C4-2B (cell line): ENCODE measurements at regions not wholly inside any gene's neighbourhood (a gene's known extent, or its start where the extent isn't known, plus 50 kb on each side); places are given as distances from the start of the nearest gene placed in this dataset.

ENCODE experiments used
- H3K27ac ChIP-seq: fragments of 450-650 bp; 2 replicates; pipeline ENCODE4 v1.5.1; 2017
- ZFX ChIP-seq: fragments of 450-650 bp; IDR thresholded peaks from 2 replicates; pipeline ENCODE4 v1.6.1; 2017
- TF ChIP-seq, protein P1 (sequence below): fragments of 450-650 bp; conservative IDR thresholded peaks from 2 replicates; pipeline ENCODE4 v1.5.1; 2017; ENCODE audit warnings: mild to moderate bottlenecking

DNA sequence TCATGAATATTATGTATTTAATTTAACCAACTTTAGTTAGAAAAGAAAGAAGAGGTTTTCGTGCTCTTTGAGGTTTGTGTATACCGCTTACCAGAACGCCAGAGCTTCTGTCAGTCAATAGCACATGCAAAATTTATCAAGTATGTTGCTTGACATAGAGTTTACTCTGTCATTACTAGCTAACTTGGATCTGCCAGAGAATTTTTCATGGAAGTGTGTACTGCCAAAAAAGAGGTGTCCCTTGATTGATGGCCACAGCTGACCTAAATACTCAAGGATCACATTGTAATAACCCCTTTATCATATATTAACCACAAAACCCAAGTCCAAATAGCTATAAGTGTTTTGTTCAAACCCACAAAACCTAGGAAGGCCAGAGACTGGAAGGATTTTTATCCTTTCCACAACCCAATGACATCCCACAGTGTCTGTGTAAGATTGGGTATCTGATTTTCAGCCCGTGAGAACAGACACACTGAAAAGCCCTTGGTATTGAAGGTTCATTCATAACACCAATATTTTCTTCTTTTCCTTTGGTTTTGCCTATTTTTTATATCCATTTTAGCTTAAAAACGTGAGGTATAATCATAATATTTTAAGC, 194.0 kb upstream of the EYA4 start:
- H3K27ac ChIP-seq, result no peak overlapping the region
- no peak for TF ChIP-seq ZFX
- TF ChIP-seq, protein P1, sequence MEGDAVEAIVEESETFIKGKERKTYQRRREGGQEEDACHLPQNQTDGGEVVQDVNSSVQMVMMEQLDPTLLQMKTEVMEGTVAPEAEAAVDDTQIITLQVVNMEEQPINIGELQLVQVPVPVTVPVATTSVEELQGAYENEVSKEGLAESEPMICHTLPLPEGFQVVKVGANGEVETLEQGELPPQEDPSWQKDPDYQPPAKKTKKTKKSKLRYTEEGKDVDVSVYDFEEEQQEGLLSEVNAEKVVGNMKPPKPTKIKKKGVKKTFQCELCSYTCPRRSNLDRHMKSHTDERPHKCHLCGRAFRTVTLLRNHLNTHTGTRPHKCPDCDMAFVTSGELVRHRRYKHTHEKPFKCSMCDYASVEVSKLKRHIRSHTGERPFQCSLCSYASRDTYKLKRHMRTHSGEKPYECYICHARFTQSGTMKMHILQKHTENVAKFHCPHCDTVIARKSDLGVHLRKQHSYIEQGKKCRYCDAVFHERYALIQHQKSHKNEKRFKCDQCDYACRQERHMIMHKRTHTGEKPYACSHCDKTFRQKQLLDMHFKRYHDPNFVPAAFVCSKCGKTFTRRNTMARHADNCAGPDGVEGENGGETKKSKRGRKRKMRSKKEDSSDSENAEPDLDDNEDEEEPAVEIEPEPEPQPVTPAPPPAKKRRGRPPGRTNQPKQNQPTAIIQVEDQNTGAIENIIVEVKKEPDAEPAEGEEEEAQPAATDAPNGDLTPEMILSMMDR, result no peak

DNA sequence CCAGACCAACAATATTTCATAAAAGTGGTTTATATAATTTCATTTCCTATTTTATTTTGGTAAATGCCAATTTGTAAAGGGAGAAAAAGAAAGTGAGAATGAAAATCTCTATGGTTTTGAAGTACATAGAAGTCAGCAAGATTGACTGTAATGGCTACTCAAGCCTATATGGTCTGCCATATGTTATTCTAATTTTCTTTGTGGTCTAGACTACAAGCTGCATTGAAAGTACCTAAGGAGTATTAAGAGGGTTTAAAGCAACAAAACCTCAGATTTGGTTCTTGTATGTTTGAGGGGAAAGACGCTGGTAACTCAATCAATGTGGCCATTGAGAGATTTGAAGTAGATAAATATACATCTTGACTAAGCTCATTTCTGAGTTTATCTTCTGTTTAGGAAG, 193.5 kb upstream of the EYA4 start:
- TF ChIP-seq ZFX, result no peak
- TF ChIP-seq, protein P1, result no peak
- no peak overlapping the region for H3K27ac ChIP-seq

- no peak overlapping the region for H3K27ac ChIP-seq
- TF ChIP-seq, protein P1, result no peak
These were observed 189.9 kb upstream of the EYA4 start for GRCh38 chr6:133051240-133051639.

DNA sequence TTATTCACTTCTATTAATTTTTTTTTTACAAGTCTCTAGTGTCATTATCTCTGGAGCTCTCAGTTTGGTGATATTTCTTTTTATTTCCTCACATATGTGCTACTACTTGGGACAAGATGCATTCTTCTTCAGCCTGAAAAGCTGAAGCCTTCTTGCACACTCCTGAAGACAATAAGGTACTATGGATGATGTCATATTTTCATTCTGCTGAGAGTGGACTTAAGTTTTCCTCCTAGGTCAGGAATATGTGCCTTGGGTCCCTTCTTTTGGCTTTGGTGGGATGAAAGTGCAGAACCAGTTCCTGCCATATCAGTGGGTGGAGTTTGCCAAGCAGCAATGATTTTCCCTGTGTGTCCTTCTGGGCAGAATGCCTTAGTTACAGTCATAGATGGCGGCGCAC, 188.7 kb upstream of the EYA4 start:
- TF ChIP-seq, protein P1, result no peak
- TF ChIP-seq ZFX, result no peak

GRCh38 chr6:133055441-133055966, 185.7 kb upstream of the EYA4 start:
- H3K27ac ChIP-seq, result no peak overlapping the region
- TF ChIP-seq, protein P1, result no peak
- TF ChIP-seq ZFX, result no peak

More for the DNA sequence above, 188.7 kb upstream of the EYA4 start:
- no peak overlapping the region for H3K27ac ChIP-seq

GRCh38 chr6:133057352-133057751, 183.8 kb upstream of the EYA4 start:
- TF ChIP-seq, protein P1, result no peak
- no peak overlapping the region for H3K27ac ChIP-seq

DNA sequence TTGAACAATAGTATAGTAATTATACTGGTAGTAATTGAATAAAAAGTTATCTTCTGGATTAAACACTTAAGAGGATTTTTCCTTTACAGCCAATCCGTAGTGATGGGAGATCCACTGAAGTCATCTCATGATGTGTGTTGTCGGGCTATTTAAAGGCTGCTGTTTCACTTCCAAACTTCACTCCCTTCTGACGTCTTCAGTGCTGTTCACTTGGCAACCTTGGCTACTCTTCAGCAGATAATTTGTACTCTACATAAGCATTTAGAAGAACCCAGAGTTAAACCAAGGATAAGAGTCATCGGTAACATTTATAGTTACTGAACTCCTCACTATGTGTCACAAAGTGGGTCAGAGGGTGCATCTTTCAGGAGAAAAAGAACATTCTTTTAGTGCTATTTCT, 179.1 kb upstream of the EYA4 start:
- no peak overlapping the region for H3K27ac ChIP-seq
- TF ChIP-seq, protein P1, result no peak
- TF ChIP-seq ZFX, result no peak
